OCI-LY3 (cell line): ENCODE measurements at regions not wholly inside any gene's neighbourhood (a gene's known extent, or its start where the extent isn't known, plus 50 kb on each side); places are given as distances from the start of the nearest gene placed in this dataset.

Experiments used
- EZH2phosphoT487 ChIP-seq: fragments of 200-600 bp; shearing (Covaris generic); IDR thresholded peaks from 2 replicates; pipeline ENCODE4 v1.6.1; 2018; ENCODE audit warnings: antibody characterized with exemption, mixed run types, low read depth
- TF ChIP-seq, protein P1 (sequence below): fragments of 200-600, 300-600 bp; sonication (generic); IDR thresholded peaks from 2 replicates; pipeline ENCODE4 v1.5.1; 2014; ENCODE audit warnings: antibody characterized with exemption, low read length, low read depth

GRCh38 chr2:241959751-241960269 is 90.3 kb downstream of the RTP5 start:
- TF ChIP-seq, protein P1, sequence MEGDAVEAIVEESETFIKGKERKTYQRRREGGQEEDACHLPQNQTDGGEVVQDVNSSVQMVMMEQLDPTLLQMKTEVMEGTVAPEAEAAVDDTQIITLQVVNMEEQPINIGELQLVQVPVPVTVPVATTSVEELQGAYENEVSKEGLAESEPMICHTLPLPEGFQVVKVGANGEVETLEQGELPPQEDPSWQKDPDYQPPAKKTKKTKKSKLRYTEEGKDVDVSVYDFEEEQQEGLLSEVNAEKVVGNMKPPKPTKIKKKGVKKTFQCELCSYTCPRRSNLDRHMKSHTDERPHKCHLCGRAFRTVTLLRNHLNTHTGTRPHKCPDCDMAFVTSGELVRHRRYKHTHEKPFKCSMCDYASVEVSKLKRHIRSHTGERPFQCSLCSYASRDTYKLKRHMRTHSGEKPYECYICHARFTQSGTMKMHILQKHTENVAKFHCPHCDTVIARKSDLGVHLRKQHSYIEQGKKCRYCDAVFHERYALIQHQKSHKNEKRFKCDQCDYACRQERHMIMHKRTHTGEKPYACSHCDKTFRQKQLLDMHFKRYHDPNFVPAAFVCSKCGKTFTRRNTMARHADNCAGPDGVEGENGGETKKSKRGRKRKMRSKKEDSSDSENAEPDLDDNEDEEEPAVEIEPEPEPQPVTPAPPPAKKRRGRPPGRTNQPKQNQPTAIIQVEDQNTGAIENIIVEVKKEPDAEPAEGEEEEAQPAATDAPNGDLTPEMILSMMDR = no peak
- no peak for TF ChIP-seq EZH2phosphoT487
